Inflammatory macrophage treated with lipopolysaccharide for 1 hour (primary cell): ENCODE measurements at regions not wholly inside any gene's neighbourhood (a gene's known extent, or its start where the extent isn't known, plus 50 kb on each side); places are given as distances from the start of the nearest gene placed in this dataset.
"Not testable (repeated sequence)": the region's sequence is repeated elsewhere in the genome, so short reads cannot be mapped to it uniquely, and the experiment has no call there.

Experiments used
- DNase-seq, 2 donors: peaks; one replicate each; pipeline ENCODE4 v3.0.0-alpha.2; 2020 to 2022

- DNase-seq: not testable (repeated sequence)
These were observed 69.6 kb upstream of the CCDC6 start for GRCh38 chr10:59975918-59976317.

GRCh38 chr10:59971915-59972314, 65.6 kb upstream of the CCDC6 start:
- DNase-seq: no peak

- DNase-seq: peak; percentile 23 to 33
These were observed 64.3 kb upstream of the CCDC6 start for GRCh38 chr10:59970396-59971368.

GRCh38 chr10:59968705-59969104, 62.3 kb upstream of the CCDC6 start:
- no peak for DNase-seq

DNA sequence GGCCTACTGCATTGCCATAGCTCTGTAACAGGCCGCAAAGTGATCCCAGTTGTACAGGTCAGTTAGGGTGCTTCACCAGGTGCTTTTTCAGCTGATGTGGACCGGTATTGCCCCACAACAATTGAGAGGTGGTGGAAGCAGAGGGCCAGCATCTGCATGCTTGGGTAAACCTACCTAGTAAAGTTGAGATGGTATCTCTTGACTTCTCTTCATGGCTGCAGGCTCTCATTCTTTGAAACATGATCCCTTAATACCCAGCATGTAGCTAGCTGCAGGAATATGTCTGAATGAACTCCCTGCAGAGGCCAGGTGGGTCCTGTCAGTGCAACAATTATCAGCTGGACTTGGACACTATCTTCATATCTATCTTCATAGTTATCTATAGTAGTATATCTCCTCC, 60.7 kb upstream of the CCDC6 start:
- DNase-seq: no peak

DNA sequence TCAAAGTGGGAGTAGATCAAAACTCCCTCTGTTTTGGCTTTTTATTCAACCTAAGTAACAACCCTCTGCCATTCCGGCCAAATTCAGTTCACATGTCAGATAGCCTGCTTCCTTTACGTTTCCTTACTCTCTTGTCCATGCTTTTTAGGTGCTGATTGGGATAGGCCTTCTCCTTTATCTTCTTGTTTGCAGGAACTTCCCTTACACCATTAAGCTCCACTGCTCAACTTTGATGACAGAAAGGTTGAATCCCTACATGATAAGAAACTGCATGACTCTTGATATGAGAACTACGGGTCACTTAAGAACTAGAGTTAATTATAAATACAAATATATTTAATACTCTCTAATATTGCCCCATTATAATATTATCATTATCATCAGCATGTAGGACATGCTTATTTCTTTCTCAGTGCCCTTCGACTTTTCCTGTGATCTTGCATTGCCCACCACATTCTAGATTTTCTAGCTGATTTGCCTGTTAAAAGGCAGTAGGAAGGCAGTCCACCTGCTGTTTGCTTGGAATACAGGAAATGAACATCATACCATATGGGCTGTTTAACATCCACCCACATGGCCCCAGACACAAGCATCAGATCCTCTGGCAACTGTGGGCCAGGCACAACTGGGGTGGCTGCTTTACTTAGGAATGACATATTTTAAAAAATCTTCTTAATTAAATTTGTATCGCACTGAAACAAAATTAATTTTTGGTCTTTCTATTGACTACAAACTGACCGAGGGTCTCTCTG, 59.7 kb upstream of the CCDC6 start:
- no peak for DNase-seq

DNA sequence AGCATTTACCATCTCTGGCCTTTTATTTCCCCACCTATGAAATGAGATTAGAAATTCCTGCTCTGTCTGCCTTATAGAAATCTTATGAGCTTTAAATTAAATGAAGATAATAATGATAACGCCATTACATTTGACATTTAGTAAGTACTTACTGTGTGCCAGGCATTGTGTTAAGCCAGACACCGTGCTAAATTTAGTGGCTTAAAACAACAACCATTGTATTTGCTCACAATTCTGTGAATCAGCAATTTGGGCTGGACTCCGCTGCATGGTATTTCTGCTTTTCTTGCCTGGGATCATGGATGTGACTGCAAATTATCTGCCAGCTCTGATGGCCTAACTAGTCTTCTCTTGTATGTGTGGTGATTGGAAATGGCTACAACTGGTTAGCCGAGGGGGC, 56.4 kb upstream of the CCDC6 start:
- peak in 1 of 2 donors; percentile 7 for DNase-seq

GRCh38 chr10:59960751-59961150, 54.4 kb upstream of the CCDC6 start:
- DNase-seq: peak in 1 of 2 donors; percentile 9

GRCh38 chr10:59959504-59960018, 53.2 kb upstream of the CCDC6 start:
- DNase-seq: no peak

DNA sequence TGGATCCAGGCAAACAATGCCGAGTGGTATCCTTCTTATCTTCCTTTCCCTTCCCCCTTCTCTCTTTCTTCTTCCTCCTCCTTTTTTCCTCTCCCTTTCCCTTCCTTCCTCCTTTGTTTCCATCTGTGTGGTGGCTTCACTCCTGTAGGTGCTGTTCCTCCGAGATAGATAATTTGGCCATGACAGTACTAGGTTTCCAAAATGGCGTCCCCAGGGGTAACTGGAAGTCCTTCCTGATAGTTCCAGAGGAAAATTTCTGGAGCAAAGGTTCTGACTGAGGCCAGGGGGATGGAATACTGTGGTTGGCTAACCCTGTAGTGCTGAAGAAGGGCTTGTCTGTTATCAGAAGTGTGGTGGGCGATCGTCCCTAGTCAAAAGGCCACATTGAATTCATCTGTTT, 52.5 kb upstream of the CCDC6 start:
- DNase-seq: no peak

DNA sequence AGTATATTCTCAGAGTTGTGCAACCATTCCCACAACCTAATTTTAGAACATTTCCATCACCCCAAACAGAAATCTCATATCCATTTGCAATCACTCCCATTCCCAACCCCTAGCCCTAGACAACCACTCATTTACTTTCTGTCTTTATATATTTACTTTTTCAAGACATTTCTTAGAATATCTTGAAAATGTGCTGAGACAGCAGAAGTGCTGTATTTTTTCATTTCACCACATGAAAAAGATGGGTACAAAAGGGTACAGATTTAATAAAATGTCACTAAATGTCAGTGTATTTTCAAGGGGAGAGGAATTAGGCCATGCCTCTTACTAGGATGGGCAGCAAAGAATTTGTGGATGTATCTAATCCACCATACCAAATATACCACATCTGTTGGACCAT, 51.6 kb upstream of the CCDC6 start:
- no peak for DNase-seq
